NOMO-1 treated with DMSO at 0.1 percent for 48 hours (cell line): ENCODE measurements at regions not wholly inside any gene's neighbourhood (a gene's known extent, or its start where the extent isn't known, plus 50 kb on each side); places are given as distances from the start of the nearest gene placed in this dataset.

Source experiments
- DNase-seq: peaks from one replicate; lab custom pipeline; 2025; ENCODE audit not compliant: unreplicated experiment; lab: John Stamatoyannopoulos, UW

- no peak for DNase-seq
These were observed 850.6 kb upstream of the WWC1 start for GRCh38 chr5:167440846-167441245.

GRCh38 chr5:167442922-167443321 is 848.5 kb upstream of the WWC1 start:
- no peak for DNase-seq

- DNase-seq: no peak
These were observed 843.7 kb upstream of the WWC1 start for GRCh38 chr5:167447466-167448375.

- DNase-seq: no peak
These were observed 843.1 kb upstream of the WWC1 start for GRCh38 chr5:167448376-167448775.

GRCh38 chr5:167451076-167451475 is 840.4 kb upstream of the WWC1 start:
- no peak for DNase-seq

- DNase-seq: no peak
These were observed 839.3 kb upstream of the WWC1 start for GRCh38 chr5:167452136-167452535.

- no peak for DNase-seq
These were observed 838.0 kb upstream of the WWC1 start for GRCh38 chr5:167453246-167454030.

GRCh38 chr5:167458412-167458811 is 833.0 kb upstream of the WWC1 start:
- DNase-seq: no peak

- DNase-seq: no peak
These were observed 830.9 kb upstream of the WWC1 start for GRCh38 chr5:167460449-167461020.

GRCh38 chr5:167463939-167464338 is 827.5 kb upstream of the WWC1 start:
- no peak for DNase-seq

- no peak for DNase-seq
These were observed 824.5 kb upstream of the WWC1 start for GRCh38 chr5:167466992-167467391.

GRCh38 chr5:167472566-167473108 is 818.8 kb upstream of the WWC1 start:
- no peak for DNase-seq

GRCh38 chr5:167478188-167478587 is 813.3 kb upstream of the WWC1 start:
- no peak for DNase-seq

- no peak for DNase-seq
These were observed 811.7 kb upstream of the WWC1 start for GRCh38 chr5:167479779-167480178.

- no peak for DNase-seq
These were observed 810.1 kb upstream of the WWC1 start for GRCh38 chr5:167481345-167481744.

GRCh38 chr5:167482555-167482954 is 808.9 kb upstream of the WWC1 start:
- DNase-seq: no peak

GRCh38 chr5:167485061-167485774 is 806.2 kb upstream of the WWC1 start:
- DNase-seq: no peak

- DNase-seq: no peak
These were observed 803.1 kb upstream of the WWC1 start for GRCh38 chr5:167488371-167488770.

GRCh38 chr5:167489202-167489601 is 802.2 kb upstream of the WWC1 start:
- DNase-seq: peak; percentile 8

- DNase-seq: no peak
These were observed 787.3 kb upstream of the WWC1 start for GRCh38 chr5:167503926-167504720.
